Stimulated activated memory B cell treated with anti-CD40 and anti-IgM and Interleukin-4, amounts not matched to agents 10 μg/mL and 1 μg/mL and 100 μg/mL, for 72 hours (primary cell): ENCODE measurements at regions not wholly inside any gene's neighbourhood (a gene's known extent, or its start where the extent isn't known, plus 50 kb on each side); places are given as distances from the start of the nearest gene placed in this dataset.

Experiments
- ATAC-seq: fragments of 150-1000 bp; cut with Tn5 transposase; 2 replicates; pipeline ENCODE4 v1.10.0; 2021
- H3K27ac Mint-ChIP-seq: one replicate; pipeline ENCODE4 v1.8.0; 2022; ENCODE audit warnings: mild to moderate bottlenecking, mixed read lengths
- H3K27me3 Mint-ChIP-seq: one replicate; pipeline ENCODE4 v1.8.0; 2022; ENCODE audit warnings: mixed read lengths
- H3K36me3 Mint-ChIP-seq: one replicate; pipeline ENCODE4 v1.8.0; 2022; ENCODE audit warnings: mixed read lengths
- H3K4me1 Mint-ChIP-seq: one replicate; pipeline ENCODE4 v1.8.0; 2022; ENCODE audit warnings: mixed read lengths
- H3K4me3 Mint-ChIP-seq: one replicate; pipeline ENCODE4 v1.8.0; 2022; ENCODE audit warnings: mild to moderate bottlenecking, moderate library complexity, mixed read lengths
- H3K9me3 Mint-ChIP-seq: one replicate; pipeline ENCODE4 v1.8.0; 2022; ENCODE audit warnings: mixed read lengths

DNA sequence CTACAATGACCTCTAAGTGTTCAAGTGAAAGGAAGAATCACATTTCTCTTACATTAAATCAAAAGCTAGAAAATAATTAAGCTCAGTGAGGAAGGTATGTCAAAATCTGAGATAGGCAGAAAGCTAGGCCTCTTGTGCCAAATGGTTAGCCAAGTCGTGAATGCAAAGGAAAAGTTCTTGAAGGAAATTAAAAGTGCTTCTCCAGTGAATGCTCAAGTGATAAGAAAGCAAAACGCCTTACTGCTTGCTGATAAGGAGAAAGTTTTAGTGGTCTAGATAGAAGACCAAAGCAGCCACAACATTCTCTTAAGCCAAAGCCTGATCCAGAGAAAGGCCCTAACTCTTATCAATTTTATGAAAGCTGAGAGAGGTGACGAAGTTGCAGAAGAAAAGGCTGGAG lies 932.3 kb upstream of the ACVR2A start:
- H3K9me3 Mint-ChIP-seq = peaks cover 3% of the 10 kb centered on the region
- no peaks in the 10 kb centered on the region for H3K27me3 Mint-ChIP-seq
- H3K27ac Mint-ChIP-seq = no peak overlapping the region
- H3K36me3 Mint-ChIP-seq = no peaks in the 10 kb centered on the region
- H3K4me3 Mint-ChIP-seq = no peak overlapping the region
- no peak for ATAC-seq
- no peaks in the 10 kb centered on the region for H3K4me1 Mint-ChIP-seq

DNA sequence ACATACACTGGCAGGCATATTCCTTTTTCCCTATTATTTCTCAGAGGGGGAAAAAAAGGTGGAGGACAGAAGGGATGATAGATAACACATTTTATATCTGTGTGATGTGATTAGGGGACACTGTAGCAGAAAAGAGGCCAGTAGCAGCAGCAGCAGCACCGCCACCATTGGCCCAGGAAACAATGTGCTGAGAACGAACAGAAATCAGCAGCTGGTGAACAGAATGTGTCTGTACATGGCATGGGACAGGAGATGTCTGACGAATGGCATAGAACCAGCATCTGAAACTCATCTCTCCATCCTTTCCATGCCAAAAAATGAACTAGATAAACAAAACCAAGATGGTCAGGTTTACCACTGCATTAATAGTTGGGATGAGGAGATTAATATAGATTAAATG lies 936.1 kb upstream of the ACVR2A start:
- H3K36me3 Mint-ChIP-seq = no peaks in the 10 kb centered on the region
- no peak for ATAC-seq
- peaks cover 3% of the 10 kb centered on the region for H3K9me3 Mint-ChIP-seq
- no peaks in the 10 kb centered on the region for H3K27me3 Mint-ChIP-seq
- H3K27ac Mint-ChIP-seq = no peak overlapping the region
- H3K4me1 Mint-ChIP-seq = no peaks in the 10 kb centered on the region
- no peak overlapping the region for H3K4me3 Mint-ChIP-seq

DNA sequence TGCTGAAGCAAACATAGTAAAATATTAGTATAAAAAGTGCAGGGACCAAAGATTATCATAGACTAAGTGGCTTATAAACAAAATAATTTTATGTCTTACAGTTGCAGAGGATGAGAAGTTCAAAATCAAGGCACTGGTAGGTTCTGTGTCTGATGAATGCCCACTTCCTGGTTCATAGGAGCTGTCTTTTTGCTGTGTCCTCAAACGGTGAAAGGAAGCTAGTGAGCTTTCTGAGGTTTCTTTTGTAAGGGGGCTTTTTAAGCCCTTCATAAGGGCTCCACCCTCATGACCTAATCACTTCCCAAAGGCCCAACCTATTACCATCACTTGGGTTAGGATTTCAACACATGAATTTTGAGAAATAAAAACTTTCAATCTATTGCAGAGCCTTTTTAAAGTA lies 946.7 kb upstream of the ACVR2A start:
- Mint-ChIP-seq H3K36me3 (no peaks in the 10 kb centered on the region), H3K4me1 (no peaks in the 10 kb centered on the region), H3K27me3 (no peaks in the 10 kb centered on the region), H3K27ac (no peak overlapping the region), H3K9me3 (no peaks in the 10 kb centered on the region), H3K4me3 (no peak overlapping the region)
- no peak for ATAC-seq

DNA sequence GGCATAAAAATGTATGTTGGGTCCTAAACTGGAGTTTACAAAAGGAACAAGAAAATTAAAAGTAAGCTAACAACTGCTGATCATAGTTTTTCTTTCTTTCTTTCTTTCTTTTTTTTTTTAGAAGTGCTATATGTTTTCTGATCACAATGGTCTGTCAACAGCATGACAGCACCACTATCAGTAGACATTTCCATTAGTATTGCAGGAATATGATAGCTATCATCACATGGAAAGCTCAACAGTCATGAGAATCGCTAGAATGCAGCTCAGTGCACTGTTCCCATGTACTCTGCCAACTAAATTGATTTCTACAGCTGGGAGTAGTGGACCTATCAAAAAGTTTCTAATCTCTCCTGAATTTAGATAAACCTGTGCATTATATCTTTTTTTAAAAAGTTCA lies 950.3 kb upstream of the ACVR2A start:
- H3K4me3 Mint-ChIP-seq = no peak overlapping the region
- H3K36me3 Mint-ChIP-seq = no peaks in the 10 kb centered on the region
- no peaks in the 10 kb centered on the region for H3K9me3 Mint-ChIP-seq
- no peaks in the 10 kb centered on the region for H3K4me1 Mint-ChIP-seq
- H3K27me3 Mint-ChIP-seq = no peaks in the 10 kb centered on the region
- no peak overlapping the region for H3K27ac Mint-ChIP-seq
- no peak for ATAC-seq

DNA sequence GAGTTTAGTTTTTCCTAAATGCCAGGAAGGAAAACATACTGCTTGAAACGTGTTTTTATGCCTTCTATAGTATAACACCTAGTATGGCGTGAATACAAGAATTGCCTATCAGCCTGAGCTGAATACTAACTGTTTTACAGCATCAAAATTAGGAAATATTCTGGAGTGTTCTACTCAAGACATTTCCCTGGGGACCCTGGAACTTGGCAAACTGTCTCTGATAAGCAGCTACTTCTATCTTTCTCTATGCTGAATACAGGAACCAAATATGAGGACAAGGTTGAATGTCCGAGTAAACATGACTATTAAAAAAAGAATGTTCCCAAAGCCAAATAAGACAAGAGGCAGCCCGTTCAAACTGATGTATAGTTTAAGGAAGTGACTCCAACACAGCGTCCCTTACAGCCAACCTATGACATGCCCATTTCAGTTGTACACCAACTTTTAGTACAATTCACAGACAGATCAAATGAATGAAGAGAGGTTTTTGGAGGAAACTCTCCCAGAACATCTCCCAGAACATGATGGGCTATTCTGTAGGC lies 951.3 kb upstream of the ACVR2A start:
- Mint-ChIP-seq H3K9me3 (no peaks in the 10 kb centered on the region), H3K4me1 (no peaks in the 10 kb centered on the region), H3K4me3 (no peak overlapping the region), H3K36me3 (no peaks in the 10 kb centered on the region), H3K27me3 (no peaks in the 10 kb centered on the region), H3K27ac (no peak overlapping the region)
- ATAC-seq = no peak

DNA sequence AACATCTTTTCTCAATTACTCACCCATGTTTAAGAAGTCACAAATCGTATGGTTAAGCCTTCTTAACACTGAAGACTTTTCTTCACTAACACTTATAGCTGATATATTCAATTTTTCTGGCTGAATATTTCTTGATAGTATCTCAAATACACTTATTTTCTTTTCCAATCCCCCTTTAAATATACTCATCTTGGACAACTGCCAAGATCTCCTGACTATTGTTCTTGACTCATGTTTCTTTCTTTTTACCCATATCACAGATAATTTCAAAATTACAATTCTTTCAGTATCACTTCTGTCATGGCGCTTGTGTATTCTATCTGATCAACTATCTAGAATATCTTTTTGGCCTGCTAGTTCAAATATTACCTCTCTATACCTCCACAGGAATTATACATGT lies 954.3 kb upstream of the ACVR2A start:
- H3K9me3 Mint-ChIP-seq = no peaks in the 10 kb centered on the region
- no peaks in the 10 kb centered on the region for H3K36me3 Mint-ChIP-seq
- no peaks in the 10 kb centered on the region for H3K27me3 Mint-ChIP-seq
- no peaks in the 10 kb centered on the region for H3K4me1 Mint-ChIP-seq
- no peak for ATAC-seq
- H3K4me3 Mint-ChIP-seq = no peak overlapping the region
- no peak overlapping the region for H3K27ac Mint-ChIP-seq

DNA sequence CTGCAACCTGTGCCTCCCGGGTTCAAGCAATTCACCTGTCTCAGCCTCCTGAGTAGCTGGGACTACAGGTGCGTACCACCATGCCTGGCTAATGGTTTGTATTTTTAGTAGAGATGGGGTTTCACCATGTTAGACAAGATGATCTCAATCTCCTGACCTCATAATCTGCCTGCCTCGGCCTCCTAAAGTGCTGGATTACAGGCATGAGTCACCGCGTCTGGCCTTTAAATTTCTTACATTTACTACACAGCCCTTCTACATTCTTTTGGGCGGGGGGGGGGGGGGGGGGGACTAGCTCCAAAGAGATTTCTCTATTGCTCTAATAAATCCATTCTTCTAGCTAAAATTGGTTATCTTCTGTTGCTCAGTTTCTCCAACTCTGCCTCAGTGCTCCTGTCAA lies 964.9 kb upstream of the ACVR2A start:
- ATAC-seq = no peak
- H3K4me1 Mint-ChIP-seq = no peaks in the 10 kb centered on the region
- no peaks in the 10 kb centered on the region for H3K9me3 Mint-ChIP-seq
- H3K4me3 Mint-ChIP-seq = no peak overlapping the region
- no peak overlapping the region for H3K27ac Mint-ChIP-seq
- H3K36me3 Mint-ChIP-seq = no peaks in the 10 kb centered on the region
- no peaks in the 10 kb centered on the region for H3K27me3 Mint-ChIP-seq

DNA sequence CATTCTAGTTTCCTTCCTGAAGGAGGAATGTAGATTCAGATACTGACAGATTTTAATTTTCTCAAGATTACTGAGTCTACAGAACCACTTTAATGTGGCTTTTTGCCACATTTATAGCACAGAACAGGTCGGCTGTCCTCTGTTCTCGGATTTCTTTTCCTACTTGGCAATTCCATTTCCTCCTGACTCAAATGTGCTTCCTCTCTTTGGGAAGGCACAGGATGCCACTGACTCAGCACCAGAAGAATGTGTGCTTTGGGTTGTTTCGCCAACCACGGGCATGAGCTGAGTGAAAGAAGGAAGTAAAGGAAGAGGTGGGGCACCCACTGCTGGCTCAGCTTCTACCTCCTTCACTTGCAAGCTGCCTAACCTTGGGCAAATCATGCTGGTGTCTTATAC lies 970.6 kb upstream of the ACVR2A start:
- Mint-ChIP-seq H3K4me3 (no peak overlapping the region), H3K27ac (no peak overlapping the region), H3K27me3 (no peaks in the 10 kb centered on the region), H3K4me1 (no peaks in the 10 kb centered on the region), H3K36me3 (no peaks in the 10 kb centered on the region), H3K9me3 (no peaks in the 10 kb centered on the region)
- ATAC-seq = no peak

DNA sequence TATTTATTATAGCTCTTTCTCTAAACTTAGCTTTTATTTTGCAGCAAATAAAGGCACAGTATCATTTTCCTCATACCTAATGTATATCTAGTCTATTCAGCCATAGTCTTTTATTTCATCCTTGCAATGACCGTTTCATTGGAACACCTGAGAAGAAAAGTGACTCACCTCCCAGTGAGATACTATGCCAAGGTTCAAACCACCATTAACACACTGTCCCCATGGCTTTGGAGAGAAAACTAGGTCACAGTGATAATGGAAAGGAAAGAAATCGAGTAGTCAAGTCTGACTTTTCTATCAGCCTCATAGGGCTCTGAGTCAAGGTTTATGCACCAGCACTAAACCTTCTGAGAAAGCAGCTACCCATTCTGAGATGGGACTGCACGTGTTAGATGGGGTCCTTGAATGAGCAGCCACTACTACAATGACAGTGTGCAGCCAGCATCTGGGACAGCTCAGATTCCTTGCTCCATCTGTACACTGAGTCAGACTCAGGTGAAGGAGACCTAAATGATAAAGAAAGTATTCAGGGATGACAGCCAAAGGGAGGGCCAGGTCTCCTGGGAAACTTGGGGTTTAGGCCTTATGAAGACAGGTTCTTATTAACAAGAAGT lies 971.1 kb upstream of the ACVR2A start:
- Mint-ChIP-seq H3K27me3 (no peaks in the 10 kb centered on the region), H3K36me3 (no peaks in the 10 kb centered on the region), H3K9me3 (no peaks in the 10 kb centered on the region)

DNA sequence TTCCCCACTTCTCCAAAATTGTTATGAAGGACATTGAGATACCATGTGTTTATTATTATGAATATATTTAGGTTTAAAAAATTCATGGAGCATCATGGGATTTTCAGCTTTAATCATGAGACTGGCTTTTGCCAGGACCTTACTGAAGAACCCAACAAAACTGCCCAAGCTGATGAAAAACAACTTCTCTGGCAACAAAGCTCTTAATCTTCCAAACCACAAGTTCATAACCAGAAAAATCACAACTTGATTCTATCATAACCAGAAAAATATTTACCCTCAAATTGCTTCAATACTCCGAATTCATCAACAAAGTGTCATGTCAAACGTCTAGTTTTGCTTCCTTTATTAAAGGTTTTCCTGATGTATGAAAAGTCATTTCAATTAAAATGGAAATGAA lies 971.8 kb upstream of the ACVR2A start:
- H3K9me3 Mint-ChIP-seq = no peaks in the 10 kb centered on the region
- ATAC-seq = no peak
- H3K27ac Mint-ChIP-seq = no peak overlapping the region
- no peak overlapping the region for H3K4me3 Mint-ChIP-seq
- H3K27me3 Mint-ChIP-seq = no peaks in the 10 kb centered on the region
- no peaks in the 10 kb centered on the region for H3K4me1 Mint-ChIP-seq
- no peaks in the 10 kb centered on the region for H3K36me3 Mint-ChIP-seq

More for the DNA sequence above, 971.1 kb upstream of the ACVR2A start:
- Mint-ChIP-seq H3K4me1 (no peaks in the 10 kb centered on the region), H3K4me3 (no peak overlapping the region), H3K27ac (no peak overlapping the region)
- no peak for ATAC-seq

DNA sequence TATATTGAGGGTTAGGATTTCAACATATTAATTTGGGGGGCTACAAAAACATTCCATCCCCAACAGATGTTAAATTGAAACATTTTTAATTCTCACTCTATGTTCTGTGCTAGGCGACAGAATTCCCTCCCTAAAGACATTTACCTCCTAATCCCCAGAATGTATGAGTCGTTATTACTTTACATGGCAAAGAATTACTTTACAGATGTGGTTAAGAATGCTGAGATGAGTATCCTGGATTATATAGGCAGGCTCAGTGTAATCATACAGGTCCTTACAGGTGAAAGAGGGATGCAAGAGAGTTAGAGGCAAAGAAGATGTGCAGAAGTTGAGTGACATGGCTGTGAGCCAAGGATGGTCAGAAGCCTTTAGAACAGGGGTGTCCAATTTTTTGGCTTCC lies 974.1 kb upstream of the ACVR2A start:
- Mint-ChIP-seq H3K36me3 (no peaks in the 10 kb centered on the region), H3K27me3 (no peaks in the 10 kb centered on the region), H3K9me3 (no peaks in the 10 kb centered on the region), H3K4me1 (no peaks in the 10 kb centered on the region), H3K27ac (no peak overlapping the region), H3K4me3 (no peak overlapping the region)
- ATAC-seq = no peak

DNA sequence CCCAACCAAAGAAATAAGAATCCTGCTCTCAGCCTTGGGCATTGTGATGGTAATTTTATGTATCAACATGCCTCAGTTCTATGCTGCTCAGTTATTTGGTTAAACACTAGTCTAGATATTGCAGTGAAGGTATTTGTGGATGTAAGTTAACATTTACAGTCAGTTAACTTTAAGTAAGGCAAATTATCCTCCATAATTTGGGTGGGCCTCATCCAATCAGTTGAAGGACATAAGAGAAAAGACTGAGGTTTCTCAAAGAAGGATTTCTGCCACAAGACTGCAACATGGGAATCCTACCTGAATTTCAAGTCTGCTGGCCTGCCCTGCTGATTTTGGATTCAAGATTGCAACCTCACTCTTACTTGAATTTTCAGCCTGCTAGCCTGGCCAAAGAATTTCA lies 975.5 kb upstream of the ACVR2A start:
- ATAC-seq = no peak
- Mint-ChIP-seq H3K9me3 (peaks cover 3% of the 10 kb centered on the region), H3K27ac (no peak overlapping the region), H3K27me3 (no peaks in the 10 kb centered on the region), H3K4me1 (no peaks in the 10 kb centered on the region), H3K4me3 (no peak overlapping the region), H3K36me3 (no peaks in the 10 kb centered on the region)

DNA sequence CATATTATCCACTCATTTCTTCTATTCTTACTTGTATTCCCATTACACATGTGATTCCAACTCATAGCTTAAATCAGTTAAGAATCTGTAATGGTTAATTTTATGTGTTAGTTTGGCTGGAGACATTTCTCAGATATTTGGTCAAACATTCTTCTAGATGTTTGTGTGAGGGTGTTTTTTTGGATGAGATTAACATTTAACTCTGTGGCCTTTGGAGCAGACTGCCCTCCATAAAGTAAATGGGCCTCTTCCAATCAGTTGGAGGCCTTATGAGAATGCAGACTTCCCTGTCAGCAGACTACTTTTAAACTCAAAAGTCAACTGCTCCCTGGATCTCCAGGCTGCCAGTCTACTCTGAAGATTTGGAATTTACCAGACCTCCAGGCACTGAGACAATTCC lies 976.8 kb upstream of the ACVR2A start:
- H3K4me1 Mint-ChIP-seq = no peaks in the 10 kb centered on the region
- H3K4me3 Mint-ChIP-seq = no peak overlapping the region
- H3K27me3 Mint-ChIP-seq = no peaks in the 10 kb centered on the region
- H3K27ac Mint-ChIP-seq = no peak overlapping the region
- no peak for ATAC-seq
- H3K9me3 Mint-ChIP-seq = peaks cover 3% of the 10 kb centered on the region
- H3K36me3 Mint-ChIP-seq = no peaks in the 10 kb centered on the region

DNA sequence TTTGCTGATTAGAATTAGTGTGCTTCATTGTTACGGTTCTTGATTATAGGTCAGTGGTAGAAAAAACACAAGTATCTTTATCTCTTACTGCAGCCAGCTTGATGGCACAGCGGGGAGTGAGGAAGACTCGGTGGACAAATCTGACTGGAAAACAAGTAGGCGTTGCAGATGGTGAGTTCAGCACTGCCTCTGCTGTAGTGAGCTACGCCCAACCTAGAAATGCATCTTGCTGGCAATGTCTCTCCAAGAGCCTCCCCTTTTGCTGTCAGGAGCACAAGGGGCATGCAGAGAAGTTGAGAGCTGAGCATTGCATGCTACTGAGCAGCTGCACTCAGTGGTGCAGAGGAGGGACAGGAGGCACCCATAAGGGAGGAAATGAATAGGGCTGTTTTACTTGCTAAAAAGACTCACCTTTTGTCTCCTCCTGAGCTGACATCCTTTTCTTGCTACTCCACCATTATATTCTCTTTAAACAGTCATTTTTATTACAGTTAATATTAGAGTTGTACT lies 977.3 kb upstream of the ACVR2A start:
- Mint-ChIP-seq H3K36me3 (no peaks in the 10 kb centered on the region), H3K4me1 (no peaks in the 10 kb centered on the region), H3K9me3 (peaks cover 3% of the 10 kb centered on the region), H3K27ac (no peak overlapping the region), H3K27me3 (no peaks in the 10 kb centered on the region), H3K4me3 (no peak overlapping the region)
- ATAC-seq = peak; percentile 39

DNA sequence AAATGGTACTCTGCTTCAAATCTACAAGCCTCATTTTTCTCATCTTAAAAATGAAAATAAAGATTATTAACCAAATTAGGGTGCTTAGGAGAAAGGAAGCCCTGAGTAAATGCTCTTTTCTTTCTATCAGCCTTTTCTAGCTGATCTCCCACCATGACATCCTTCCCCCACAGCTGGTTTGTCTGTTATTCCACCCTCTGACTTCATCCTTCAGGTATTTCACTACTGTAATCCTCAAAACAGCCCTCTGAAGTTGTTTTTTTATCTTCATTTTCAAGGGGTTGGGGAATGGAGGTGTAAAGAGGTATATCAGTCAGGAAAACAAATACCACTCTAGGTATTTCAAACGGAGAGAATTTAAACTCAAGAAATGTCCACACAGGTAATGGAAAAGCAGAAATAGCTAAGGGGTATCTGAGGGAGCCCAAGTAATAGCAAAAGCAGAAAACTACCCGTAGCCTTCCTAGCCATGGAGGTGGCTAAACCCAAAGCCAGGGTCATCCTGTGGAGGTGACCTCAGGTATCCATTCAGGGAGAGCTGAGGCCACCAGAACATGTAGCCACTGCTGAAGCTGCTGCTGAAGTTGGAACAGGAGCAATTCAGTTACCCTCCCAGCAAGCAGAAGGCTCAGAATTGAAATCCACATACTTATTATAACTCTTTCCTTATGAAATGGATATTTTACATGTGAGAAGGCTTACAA lies 990.9 kb upstream of the ACVR2A start:
- no peaks in the 10 kb centered on the region for H3K27me3 Mint-ChIP-seq
- H3K4me1 Mint-ChIP-seq = no peaks in the 10 kb centered on the region
- ATAC-seq = no peak
- H3K9me3 Mint-ChIP-seq = no peaks in the 10 kb centered on the region
- H3K4me3 Mint-ChIP-seq = no peak overlapping the region
- H3K36me3 Mint-ChIP-seq = no peaks in the 10 kb centered on the region
- no peak overlapping the region for H3K27ac Mint-ChIP-seq

DNA sequence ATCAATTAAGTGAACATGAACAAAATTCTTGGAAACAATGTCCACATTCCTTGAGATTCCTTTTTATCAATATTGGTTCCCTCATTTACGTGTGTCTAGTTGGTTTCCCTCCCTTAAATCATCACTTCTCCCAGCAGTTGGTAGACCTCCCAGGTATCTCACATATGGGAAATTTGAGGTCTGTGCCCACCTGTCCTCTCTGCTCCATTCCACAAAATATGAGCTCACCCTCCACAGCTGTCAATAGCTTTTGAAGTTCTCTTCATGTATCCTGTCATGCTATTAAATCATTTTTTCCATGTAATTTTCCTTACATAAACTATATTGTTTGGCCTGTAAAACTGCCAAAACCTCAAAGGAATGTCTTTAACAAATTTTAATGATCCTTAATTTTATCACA lies 992.2 kb upstream of the ACVR2A start:
- Mint-ChIP-seq H3K9me3 (no peaks in the 10 kb centered on the region), H3K36me3 (no peaks in the 10 kb centered on the region), H3K27me3 (no peaks in the 10 kb centered on the region), H3K4me1 (no peaks in the 10 kb centered on the region), H3K4me3 (no peak overlapping the region), H3K27ac (no peak overlapping the region)
- no peak for ATAC-seq
